ENCODE measurements at regions not wholly inside any gene's neighbourhood (a gene's known extent, or its start where the extent isn't known, plus 50 kb on each side); places are given as distances from the start of the nearest gene placed in this dataset.
"Not testable (repeated sequence)": the region's sequence is repeated elsewhere in the genome, so short reads cannot be mapped to it uniquely, and the experiment has no call there.

DNA sequence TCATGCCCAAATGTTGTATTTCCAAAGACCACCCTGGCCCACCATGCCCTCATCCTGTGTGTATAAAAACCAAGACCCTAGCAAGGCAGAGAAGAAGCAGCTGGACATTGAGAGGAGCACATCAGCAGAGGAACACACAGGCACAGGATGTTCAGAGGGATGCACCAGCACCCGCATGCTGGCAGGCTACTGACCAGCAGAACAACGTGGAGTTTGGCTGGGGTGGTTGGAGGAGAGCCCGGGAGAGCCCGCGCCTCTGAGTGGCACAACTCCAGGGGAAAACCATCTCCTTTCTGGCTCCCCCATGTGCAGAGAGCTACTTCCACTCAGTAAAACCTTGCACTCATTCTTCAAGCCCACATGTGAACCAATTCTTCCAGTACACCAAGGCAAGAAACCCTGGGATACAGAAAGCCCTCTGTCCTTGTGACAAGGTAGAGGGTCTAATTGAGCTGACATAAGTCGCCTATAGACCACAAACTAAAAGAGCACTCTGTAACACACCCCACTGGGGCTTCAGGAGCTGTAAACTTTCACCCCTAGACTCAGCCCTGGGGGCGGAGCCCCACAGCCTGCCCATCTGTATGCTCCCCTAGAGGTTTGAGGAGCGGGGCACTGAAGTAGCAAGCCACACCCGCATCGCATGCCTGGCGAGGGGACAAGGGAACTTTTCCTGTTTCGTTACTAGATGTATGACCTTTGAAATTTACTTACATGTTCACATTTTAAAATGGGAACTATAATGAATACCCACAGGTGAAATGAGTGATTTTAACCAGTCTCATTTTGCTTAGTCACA is 831.5 kb upstream of the CITED2 start:
- DNase-seq, result no peak

DNA sequence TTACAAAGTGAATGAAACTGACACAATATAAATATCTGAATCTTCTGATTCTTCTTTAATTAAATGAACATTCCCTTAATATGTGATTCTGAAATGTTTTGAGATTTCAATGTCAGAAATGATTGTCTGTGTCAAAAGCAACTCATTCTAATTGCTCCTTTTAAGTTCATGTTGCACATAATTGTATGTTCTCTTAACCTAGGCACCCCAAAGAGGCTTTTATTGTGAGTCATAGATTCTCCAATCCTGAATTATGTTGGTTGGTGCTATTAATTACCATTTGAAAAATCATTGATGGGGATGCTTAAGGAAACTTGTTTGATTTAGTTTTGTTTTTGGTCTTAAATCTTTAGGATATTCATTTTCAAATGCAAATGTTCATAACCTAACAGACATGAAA is 829.7 kb upstream of the CITED2 start:
- DNase-seq, result no peak

DNA sequence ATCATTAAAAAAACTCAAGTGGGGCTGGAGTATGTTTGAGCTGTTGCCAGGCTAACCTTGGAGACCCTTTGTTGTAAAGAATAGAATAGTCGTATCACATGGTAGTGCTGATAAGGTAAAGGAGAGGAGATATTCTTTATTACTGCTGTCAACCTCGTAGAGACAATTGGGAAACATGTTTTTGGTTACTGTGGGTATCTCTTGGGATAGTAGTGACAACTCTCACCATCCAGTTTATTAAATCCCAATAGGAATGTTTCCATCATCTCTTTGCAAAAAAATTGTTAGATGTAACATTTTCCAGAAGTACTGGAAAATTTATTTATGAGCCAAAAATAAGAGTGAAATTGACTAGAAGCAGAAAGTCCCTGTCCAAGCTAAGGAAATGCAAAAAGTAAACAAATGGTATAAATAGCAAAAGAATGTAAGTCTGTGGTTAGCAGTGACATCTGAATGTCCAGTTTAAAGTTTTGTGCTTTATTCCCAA is 829.3 kb upstream of the CITED2 start:
- DNase-seq, result no peak

DNA sequence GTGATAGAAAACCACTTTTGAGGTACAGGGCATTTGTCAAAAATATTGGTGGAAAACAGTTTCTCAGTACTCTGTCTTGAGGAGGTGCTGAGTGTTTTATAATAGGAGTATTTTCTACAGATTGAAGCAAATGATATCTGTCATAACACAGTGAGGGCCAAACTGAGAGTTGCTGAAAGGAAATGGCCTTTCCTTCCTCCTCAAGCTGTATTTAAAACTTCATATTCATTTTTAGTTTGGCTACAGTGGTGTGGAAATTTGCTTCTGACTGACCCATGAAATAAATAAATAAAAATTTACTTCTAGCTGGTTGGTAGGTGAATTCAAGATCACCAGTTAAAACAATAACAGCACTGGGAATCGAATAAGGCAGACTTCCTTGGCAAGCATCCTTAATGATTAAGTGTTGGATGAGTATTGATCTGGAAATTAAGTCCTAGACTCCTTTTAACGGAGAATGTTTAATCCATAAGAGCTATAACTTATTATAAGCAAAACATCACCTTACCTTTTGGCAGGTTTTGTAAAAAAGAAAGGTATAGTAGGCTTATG is 828.6 kb upstream of the CITED2 start:
- no peak for DNase-seq

DNA sequence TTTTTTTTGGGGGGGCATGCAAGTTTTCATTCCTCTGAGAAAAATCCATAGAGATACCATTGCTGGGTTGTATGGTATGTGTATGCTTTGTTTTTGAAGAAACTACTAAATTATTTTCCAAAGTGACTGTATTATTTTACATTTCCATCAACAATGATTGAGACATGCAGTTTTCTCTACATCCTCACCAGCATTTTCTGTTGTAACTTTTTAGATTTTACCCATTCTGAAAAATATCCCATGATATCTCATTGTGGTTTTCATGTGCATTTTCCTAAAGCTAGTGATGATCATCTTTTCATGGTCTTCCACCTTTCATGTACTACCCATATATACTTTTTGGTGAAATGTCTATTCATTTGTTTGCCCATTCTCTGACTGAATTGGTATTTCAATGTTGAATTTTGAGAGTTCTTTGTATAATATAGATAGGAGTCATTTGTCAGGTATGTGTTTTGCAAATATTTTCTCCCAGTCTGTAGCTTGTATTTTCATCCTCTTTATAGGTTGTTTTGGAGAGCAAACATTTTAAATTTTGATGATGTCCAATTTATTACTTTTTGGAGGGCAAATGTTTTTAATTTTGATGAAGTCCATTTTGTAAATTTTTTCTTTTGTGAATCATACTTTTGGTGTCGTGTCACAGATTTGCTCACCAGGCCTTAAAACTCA is 827.5 kb upstream of the CITED2 start:
- DNase-seq, result no peak

DNA sequence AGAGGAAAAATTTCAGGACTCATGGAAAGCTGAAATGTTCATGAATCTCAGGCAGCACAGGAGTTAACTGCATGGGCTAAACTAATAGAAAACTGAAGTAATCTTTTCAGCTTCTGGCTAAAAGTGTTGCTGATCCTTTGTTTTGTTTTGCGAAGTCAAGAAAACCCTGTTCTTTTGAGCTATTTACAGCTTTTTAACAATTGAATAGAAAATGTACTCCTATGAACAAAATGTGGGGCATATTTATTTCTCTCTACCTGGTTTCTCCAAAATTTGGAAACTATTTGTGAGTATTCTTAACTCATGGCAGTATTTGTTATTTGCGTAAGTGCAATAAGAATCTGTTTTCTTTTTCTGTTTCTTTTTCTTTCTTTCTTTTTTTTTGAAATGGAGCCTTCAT is 818.8 kb upstream of the CITED2 start:
- DNase-seq, result no peak

DNA sequence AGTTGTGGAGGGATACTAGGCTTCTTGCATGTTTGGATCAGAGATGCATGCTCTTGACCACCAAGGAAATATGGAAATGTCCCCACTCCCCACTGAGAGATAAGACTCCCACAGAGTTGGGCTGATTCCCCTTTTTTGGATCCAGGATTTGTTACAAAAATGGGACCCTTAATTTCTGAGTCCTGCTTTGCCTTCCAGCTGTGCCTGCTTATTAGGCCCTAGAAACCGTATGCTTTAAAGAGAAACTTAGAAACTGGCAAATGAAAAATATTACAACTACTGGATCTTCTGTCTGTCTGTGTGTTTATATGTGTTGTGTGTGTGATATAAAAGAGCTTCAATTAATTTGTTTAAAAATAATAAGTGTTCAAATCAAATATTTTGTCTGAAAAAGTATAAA is 817.6 kb upstream of the CITED2 start:
- no peak for DNase-seq

DNA sequence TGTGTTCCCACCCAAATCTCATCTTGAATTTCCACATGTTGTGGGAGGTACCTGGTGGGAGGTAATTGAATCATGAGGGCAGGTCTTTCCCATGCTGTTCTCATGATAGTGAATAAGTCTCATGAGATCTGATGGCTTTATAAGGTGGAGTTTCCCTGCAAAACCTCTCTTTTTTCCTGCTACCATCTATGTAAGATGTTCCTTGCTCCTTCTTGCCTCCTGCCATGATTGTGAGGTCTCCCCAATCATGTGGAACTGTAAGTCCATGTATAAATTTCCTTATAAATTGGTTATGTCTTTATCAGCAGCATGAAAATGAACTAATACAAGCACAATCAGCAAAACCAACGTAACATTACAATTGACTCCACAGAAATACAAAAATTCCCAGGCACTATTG is 814.8 kb upstream of the CITED2 start:
- DNase-seq, result not testable (repeated sequence)

DNA sequence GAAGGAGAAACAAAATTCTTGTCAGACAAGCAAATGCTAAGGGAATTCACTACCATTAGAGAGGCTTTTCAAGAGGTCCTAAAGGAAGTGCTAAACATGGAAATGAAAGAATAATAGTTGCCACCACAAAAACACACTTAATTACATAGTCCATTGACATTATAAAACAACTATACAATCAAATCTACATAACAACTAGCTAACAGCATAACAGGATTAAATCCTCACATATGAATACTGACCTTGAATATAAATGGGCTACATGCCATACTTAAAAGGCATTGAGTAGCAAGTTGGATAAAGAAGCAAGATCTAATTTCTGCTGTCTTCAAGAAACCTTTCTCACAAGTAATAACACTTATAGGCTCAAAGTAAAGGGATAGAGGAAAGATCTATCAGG is 811.5 kb upstream of the CITED2 start:
- DNase-seq, result no peak

DNA sequence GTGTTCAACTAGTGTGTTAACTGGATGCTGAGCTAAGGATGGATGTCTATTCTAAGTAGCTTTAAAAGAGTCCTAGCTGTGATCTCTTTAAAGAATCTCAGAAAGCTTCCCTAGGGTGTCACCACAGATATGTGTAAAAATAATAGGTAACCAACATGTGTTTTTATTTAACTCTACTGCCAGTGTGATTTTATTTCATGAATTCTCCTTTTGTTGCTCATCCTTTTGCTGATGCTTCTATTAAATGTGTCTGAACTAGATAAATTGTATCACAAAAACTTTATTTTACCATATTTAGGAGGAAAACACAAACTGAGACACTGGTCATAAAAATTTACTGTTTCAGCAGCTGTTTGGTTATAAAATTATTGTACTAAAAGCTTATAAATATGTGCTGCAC is 809.4 kb upstream of the CITED2 start:
- no peak for DNase-seq

DNA sequence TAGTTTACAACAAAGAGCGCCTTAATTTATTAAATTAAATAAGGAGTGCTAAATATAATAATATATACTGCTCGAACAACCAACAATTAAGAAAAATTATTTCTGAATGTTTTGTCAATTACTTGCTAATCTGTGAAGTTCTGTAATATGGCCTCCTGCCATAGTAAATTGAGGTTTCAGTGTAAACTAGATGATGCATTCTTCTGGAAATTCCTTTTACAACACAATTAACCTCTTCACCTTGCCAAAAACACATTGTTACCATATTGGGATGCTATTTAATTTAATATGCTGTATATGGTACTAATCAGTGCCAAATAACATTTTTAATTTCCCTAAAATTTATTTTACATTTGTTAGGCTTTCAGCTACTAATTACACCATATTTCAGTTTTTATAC is 808.4 kb upstream of the CITED2 start:
- DNase-seq, result no peak

DNA sequence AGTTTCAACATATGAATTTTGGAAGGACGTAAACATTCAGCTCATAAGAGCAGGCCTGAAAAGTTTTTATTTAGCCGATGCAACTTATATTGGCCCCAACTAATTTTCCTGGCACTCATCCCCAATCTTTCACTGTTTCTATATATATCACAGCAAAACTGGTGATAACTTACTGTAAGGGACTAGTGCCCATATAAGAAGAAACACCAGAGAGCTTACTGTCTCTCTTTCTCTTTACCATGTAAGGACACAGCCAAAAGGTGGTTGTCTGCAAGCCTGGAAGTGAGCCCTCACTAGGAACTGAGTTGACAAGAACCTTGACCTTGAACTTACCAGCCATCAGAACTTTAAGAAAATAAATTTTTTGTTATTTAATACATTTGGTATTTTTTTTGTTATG is 807.4 kb upstream of the CITED2 start:
- no peak for DNase-seq

DNA sequence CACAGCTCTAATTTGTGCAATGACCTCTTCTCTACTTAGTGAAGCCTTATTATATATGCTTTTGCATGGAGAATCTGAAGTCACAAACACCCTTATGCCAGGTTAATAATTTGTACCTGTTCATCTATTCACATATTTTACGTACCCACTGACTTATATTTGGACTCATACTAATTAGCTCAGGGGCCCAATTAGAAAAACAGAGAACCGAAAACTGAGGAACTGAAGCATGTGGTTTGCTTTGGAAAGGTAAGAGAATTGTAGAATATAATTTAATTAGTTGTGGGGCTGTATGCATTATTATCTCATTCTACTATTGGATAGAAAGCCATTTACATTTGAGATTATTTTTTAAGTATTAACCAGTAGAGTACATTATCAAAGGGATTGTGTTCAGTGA is 805.9 kb upstream of the CITED2 start:
- DNase-seq, result no peak

DNA sequence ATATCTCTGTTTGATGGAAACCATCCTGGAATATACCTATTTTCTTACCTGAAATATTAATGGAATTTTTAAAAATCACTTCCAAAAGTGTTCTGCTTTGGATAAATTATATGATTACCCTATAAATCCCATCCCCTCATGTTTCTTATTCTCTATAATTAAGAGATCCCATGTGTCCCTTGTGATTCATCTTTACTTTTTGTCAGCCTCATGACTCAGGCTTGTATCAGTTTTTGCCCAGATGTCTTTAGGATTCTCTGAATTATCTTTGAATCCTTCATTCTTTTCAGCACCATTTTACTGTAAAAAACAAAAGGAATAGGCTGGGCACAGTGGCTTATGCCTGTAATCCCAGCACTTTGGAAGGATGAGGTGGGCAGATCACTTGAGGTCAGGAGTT is 804.5 kb upstream of the CITED2 start:
- DNase-seq, result no peak

DNA sequence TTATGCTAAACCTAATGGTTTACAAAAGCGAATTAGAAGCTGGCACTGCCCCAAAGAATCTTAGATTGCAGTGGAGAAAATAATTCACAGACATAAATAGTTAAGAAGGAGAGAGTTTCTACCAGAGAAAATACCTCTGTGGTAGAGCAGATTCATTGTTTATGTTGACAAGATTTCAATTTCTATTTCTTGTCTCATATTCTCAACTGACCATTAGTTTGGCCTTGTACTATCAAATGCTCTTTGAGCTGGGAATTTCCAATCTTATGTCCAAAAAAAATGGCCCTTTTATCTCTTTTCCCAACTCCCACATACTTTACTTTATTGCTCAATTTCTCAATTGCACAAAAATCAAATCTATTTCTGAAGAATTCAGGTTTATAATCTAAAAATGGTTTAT is 804.1 kb upstream of the CITED2 start:
- DNase-seq, result no peak

DNA sequence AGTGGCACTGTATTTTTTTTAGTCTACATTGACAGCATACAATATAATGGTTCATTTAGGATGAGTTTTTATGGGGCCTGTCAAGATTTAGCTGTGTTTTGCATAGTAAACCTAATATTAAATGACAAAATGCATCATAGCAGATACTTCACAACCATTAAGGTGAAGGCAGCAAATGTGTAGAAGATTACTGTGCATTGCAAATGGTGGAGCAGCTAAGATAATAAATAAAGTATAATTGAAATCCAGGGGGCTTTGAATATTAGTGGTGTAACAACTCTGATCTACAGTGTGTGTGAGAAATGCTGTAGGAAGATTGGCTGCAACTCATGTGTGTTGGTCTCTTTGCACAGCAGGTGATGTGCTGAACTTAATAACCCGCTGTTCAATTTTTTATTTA is 801.9 kb upstream of the CITED2 start:
- no peak for DNase-seq

DNA sequence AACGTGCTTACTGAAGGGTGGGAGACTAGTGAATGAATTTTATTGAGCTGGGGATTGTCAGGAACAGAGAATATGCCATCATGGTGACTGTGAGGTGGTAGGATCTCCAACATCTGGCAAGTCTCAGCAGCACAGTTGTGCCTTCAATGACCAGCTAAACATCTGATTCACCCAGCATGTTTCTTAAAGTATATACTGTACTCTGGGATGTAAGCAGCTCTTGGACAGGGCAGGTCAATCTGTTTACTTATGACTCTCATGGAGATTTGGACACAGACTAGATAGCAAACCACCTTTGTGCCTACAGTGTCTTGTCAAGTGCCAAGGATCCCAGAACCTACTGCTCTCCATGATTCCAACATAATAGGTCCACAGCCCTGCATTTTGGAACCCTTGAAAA is 801.0 kb upstream of the CITED2 start:
- DNase-seq, result no peak

DNA sequence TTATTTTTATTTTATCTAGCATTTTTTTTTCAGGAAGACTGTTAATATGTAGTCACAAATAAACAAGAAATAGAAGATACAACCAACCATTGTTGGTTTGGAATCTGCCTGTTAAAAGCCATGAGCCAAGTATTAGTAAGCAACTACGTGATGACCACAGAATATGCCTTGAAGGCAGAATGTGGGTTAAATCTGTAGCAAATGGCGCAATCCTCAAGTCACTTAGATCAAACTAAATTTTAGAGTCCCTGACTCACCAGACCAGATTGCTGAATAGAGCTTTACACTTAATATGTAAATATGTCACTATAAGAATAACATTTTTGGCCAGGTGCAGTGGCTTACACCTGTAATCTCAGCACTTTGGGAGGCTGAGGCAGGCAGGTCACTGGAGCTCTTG is 800.1 kb upstream of the CITED2 start:
- no peak for DNase-seq

DNA sequence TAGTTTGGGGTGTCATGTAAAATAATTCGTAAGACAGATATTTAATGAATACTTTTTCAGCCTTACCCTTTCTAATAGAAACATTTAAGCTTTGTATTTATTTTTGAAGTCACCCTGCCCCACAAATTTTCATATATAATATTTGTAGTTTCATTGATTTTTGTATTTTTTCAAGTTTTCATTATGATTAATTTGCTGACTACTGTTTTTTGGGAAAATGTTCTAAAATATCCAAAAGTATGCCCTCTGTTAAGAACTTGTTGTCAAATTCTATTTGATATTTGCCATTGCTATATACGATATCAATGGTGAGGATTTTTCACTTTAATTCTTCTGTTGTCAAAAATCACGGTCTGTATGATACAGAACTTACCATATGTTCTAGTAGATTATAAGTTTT is 793.9 kb upstream of the CITED2 start:
- no peak for DNase-seq

DNA sequence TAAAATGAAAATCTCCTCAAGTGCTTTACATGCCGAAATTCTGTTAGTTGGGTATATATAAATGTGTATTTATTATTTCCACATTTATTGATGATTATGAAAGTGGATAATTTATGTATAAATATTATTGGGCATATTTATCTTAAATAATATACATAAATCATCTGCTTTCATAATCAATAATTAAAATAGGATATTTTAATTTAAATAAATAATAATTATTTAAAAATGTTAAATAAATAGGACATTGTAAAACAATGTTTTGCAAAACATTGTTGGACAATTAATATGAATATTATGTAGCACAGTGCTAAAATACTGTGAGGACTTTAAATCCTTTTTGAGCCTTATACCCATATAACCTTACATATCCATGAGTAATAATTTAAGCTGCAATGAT is 786.5 kb upstream of the CITED2 start:
- DNase-seq, result no peak

DNA sequence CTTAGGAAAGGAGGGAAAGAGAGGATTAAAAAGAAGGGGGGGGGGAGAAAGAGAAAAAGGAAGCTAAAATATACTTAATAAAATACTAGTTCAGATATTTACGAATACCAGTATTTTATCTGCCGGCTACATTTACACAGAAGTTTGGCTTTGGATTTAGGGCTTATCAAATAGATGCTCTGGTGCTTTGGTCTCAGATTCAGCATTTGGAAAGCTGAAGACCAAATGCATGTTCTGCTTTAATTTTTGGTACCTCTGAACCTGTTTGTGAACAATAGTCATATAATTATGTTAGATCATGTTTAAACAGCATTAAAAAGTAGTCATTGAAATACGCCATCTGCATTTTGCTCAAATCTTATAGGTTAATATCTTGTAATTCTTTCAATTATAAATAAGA is 786.0 kb upstream of the CITED2 start:
- DNase-seq, result no peak

DNA sequence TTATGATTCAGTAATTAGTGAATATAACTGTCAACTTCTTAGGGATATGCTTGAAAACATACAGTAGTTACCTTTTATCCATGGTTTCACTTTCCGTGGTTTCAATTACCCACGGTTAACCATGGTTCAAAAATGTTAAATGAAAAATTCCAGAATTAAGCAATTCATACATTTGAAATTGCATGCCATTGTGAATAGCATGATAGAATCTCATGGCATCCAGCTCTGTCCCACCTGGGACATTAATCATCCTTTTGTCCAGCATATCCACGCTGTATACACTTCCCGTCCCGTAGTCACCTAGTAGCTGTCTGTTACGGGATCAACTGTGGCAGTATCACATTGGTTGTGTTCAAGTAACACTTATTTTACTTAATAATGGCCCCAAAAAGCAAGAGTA is 781.7 kb upstream of the CITED2 start:
- DNase-seq, result no peak

DNA sequence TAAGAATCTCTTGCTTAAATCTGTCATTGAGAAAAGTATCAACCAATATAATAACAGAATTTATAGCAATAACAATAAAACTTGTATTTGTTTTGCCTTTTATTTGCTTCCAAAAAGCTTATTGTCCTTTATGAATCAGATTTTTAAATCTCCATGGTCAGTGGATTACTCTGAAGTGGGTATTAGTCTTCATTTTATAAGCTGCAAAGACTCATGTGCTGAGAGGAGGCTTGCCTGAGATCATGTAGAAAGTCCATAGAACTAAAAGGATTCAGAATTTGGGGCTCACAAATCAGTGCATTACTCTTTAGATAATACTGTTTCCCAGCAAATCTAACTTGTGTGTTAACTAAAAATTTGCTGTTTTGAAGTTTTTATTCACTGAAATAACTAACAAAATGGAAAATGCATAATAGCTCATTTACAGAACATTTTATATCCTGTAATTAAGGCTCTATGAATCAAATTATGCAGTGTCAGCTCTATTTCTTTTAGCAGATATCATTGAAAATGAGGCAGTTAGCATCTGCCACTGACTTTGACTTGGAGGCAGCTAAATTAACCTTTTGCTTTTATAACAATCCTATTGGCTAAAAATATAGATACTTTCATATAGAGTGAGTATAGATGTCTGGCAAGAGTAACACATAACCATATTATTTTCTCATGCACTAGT is 781.1 kb upstream of the CITED2 start:
- DNase-seq, result no peak

DNA sequence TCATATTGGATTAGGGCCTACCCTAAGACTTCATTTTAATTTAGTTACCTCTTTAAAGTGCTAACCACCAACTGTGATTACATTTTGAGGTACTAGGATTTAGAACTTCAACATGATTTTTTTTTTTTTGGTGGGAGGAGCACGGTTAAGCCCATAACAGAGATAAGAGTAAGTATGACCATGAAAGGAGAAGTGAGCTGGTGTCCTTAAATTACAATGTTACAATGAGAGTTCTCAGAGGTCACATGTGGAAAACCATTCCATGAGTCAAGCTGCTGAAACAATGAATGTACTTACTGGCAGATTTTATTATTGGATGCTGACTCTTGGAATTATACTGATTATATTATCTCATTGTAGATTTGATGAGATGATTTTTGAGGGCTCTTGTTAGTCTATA is 779.3 kb upstream of the CITED2 start:
- no peak for DNase-seq
